ENCODE measurements at regions not wholly inside any gene's neighbourhood (a gene's known extent, or its start where the extent isn't known, plus 50 kb on each side); places are given as distances from the start of the nearest gene placed in this dataset.

- H3K27me3 Mint-ChIP-seq (ENCODE audit: insufficient read depth, unreplicated experiment): no peaks in the 10 kb centered on the region
- H3K9me3 ChIP-seq: no peaks in the 10 kb centered on the region
- no peaks in the 10 kb centered on the region for H3K4me1 ChIP-seq
- H3K27me3 ChIP-seq (replicated peaks; ENCODE audit: control insufficient read depth, insufficient read depth, low read length): no peaks in the 10 kb centered on the region
- no TSS peak for BruUV-seq (replicated peaks)
- H3K27ac Mint-ChIP-seq (ENCODE audit: unreplicated experiment): no peak overlapping the region
- intact Hi-C loops (cut with micrococcal nuclease; ENCODE audit: unreplicated experiment): no loop called here
- no peaks in the 10 kb centered on the region for H3K4me1 Mint-ChIP-seq (ENCODE audit: low read depth, unreplicated experiment)
- POLR2A ChIA-PET: no interaction called here
- CTCF ChIA-PET: no interaction called here
- no peak for DNase-seq
- H3K4me3 Mint-ChIP-seq (ENCODE audit: unreplicated experiment): no peak overlapping the region
- no peak for TF ChIP-seq CTCF (IDR thresholded peaks at IDR 0.05; ENCODE audit: insufficient read depth in 1 of 2, low read depth in 1 of 2, low read length in 1 of 2, severe bottlenecking in 1 of 2, unreplicated experiment in 1 of 2)
- no peaks in the 10 kb centered on the region for H3K9me3 Mint-ChIP-seq (ENCODE audit: unreplicated experiment)
- no peaks in the 10 kb centered on the region for H3K36me3 ChIP-seq (ENCODE audit: control insufficient read depth, insufficient read depth, low read length)
- no peak overlapping the region for H3K4me3 ChIP-seq (ENCODE audit: low read depth, low read length)
- H3K36me3 Mint-ChIP-seq (ENCODE audit: insufficient read depth, unreplicated experiment): no peaks in the 10 kb centered on the region
Observed at GRCh38 chr3:153615863-153616262, 453.8 kb downstream of the RAP2B start.

DNA sequence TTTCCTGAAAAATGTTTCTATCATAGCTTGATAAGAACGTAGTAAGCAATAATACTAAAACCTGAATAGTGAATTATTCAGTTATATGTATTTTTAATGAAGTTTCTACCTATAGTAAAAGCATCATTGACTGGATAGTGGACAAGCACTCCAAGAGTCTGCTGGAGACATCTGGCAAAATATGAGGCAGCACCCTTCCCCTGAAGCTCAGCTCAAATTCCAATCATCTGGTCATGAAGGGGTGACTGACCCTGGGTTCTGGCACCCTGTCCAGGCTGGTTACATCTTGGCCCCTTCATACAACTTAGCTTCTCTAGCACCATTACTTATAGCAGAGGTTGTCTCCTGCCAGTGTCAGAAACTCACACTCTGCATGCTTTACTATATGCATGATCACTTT, 455.4 kb downstream of the RAP2B start:
- no TSS peak for BruUV-seq (replicated peaks)
- no peaks in the 10 kb centered on the region for H3K36me3 Mint-ChIP-seq (ENCODE audit: insufficient read depth, unreplicated experiment)
- no peak for DNase-seq

DNA sequence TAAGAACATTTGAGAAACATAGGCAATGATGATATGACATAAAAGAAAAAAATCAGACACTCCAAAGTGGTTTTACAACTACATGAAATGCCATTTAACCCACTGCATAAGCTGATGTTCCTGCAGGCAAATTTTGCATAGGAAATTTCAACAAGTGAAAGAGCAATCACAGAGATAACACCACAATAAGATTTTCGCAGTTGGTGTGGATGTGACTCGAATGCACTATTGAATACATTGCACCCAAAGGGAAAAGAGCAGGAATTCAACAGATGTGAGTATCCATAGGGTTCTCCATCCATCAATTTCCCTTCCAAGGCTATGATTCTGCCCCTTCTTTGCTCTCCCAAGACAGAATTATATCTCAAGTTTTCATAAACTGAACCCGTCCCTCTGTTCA, 456.1 kb downstream of the RAP2B start:
- Histone ChIP-seq H3K27me3 (replicated peaks; ENCODE audit: control insufficient read depth, insufficient read depth, low read length) (no peaks in the 10 kb centered on the region), H3K4me3 (ENCODE audit: low read depth, low read length) (no peak overlapping the region), H3K36me3 (ENCODE audit: control insufficient read depth, insufficient read depth, low read length) (no peaks in the 10 kb centered on the region), H3K4me1 (no peaks in the 10 kb centered on the region), H3K9me3 (no peaks in the 10 kb centered on the region)
- ChIA-PET POLR2A (no interaction called here), CTCF (no interaction called here)
- intact Hi-C loops (cut with micrococcal nuclease; ENCODE audit: unreplicated experiment): no loop called here
- H3K4me1 Mint-ChIP-seq (ENCODE audit: low read depth, unreplicated experiment): no peaks in the 10 kb centered on the region
- no peak overlapping the region for H3K4me3 Mint-ChIP-seq (ENCODE audit: unreplicated experiment)
- H3K27me3 Mint-ChIP-seq (ENCODE audit: insufficient read depth, unreplicated experiment): no peaks in the 10 kb centered on the region
- no peak overlapping the region for H3K27ac Mint-ChIP-seq (ENCODE audit: unreplicated experiment)
- DNase-seq: no peak
- H3K36me3 Mint-ChIP-seq (ENCODE audit: insufficient read depth, unreplicated experiment): no peaks in the 10 kb centered on the region
- TF ChIP-seq CTCF (IDR thresholded peaks at IDR 0.05; ENCODE audit: insufficient read depth in 1 of 2, low read depth in 1 of 2, low read length in 1 of 2, severe bottlenecking in 1 of 2, unreplicated experiment in 1 of 2): no peak
- no peaks in the 10 kb centered on the region for H3K9me3 Mint-ChIP-seq (ENCODE audit: unreplicated experiment)
- BruUV-seq (replicated peaks): no TSS peak

More for the DNA sequence above, 455.4 kb downstream of the RAP2B start:
- H3K27me3 ChIP-seq (replicated peaks; ENCODE audit: control insufficient read depth, insufficient read depth, low read length): no peaks in the 10 kb centered on the region
- TF ChIP-seq CTCF (IDR thresholded peaks at IDR 0.05; ENCODE audit: insufficient read depth in 1 of 2, low read depth in 1 of 2, low read length in 1 of 2, severe bottlenecking in 1 of 2, unreplicated experiment in 1 of 2): no peak
- H3K9me3 ChIP-seq: no peaks in the 10 kb centered on the region
- H3K4me1 ChIP-seq: no peaks in the 10 kb centered on the region
- intact Hi-C loops (cut with micrococcal nuclease; ENCODE audit: unreplicated experiment): no loop called here
- ChIA-PET CTCF (no interaction called here), POLR2A (no interaction called here)
- H3K36me3 ChIP-seq (ENCODE audit: control insufficient read depth, insufficient read depth, low read length): no peaks in the 10 kb centered on the region
- no peak overlapping the region for H3K4me3 ChIP-seq (ENCODE audit: low read depth, low read length)
- Mint-ChIP-seq H3K4me1 (ENCODE audit: low read depth, unreplicated experiment) (no peaks in the 10 kb centered on the region), H3K9me3 (ENCODE audit: unreplicated experiment) (no peaks in the 10 kb centered on the region), H3K27me3 (ENCODE audit: insufficient read depth, unreplicated experiment) (no peaks in the 10 kb centered on the region), H3K4me3 (ENCODE audit: unreplicated experiment) (no peak overlapping the region), H3K27ac (ENCODE audit: unreplicated experiment) (no peak overlapping the region)

All from Caco-2 (cell line).